Neuronal stem cell (in vitro differentiated cells): ENCODE measurements at regions not wholly inside any gene's neighbourhood (a gene's known extent, or its start where the extent isn't known, plus 50 kb on each side); places are given as distances from the start of the nearest gene placed in this dataset.
A peak's percentile ranks its signal among the peaks of the same experiment; 100 is the strongest.

Experiments used
- DNase-seq: peaks from one replicate; pipeline ENCODE4 v3.0.0-alpha.2; 2013; ENCODE audit warnings: low spot score
- H2AFZ ChIP-seq: one replicate; pipeline ENCODE4 v1.6.1; 2013; ENCODE audit warnings: mild to moderate bottlenecking, low read length, inconsistent platforms
- H2AK5ac ChIP-seq: 2 replicates; pipeline ENCODE4 v1.6.1; 2013; ENCODE audit warnings: low read depth, mild to moderate bottlenecking, inconsistent platforms, low read length, moderate library complexity, mixed read lengths
- H2BK120ac ChIP-seq: 2 replicates; pipeline ENCODE4 v1.6.1; 2013; ENCODE audit warnings: low read depth, mild to moderate bottlenecking, inconsistent platforms, low read length, moderate library complexity, mixed read lengths
- H2BK12ac ChIP-seq: one replicate; pipeline ENCODE4 v1.6.1; 2013; ENCODE audit warnings: low read length, inconsistent platforms
- H2BK15ac ChIP-seq: 2 replicates; pipeline ENCODE4 v1.6.1; 2013; ENCODE audit warnings: mild to moderate bottlenecking, low read length, inconsistent platforms, mixed read lengths
- H2BK5ac ChIP-seq: one replicate; pipeline ENCODE4 v1.6.1; 2013; ENCODE audit warnings: inconsistent platforms, mild to moderate bottlenecking, low read length, moderate library complexity
- H3K14ac ChIP-seq: one replicate; pipeline ENCODE4 v1.6.1; 2013; ENCODE audit warnings: low read length, inconsistent platforms
- H3K18ac ChIP-seq: 2 replicates; pipeline ENCODE4 v1.6.1; 2013; ENCODE audit warnings: low read length, inconsistent platforms
- H3K23ac ChIP-seq: 2 replicates; pipeline ENCODE4 v1.6.1; 2013; ENCODE audit warnings: low read depth, mild to moderate bottlenecking, mixed read lengths, low read length, inconsistent platforms; ENCODE audit not compliant: poor library complexity
- H3K27ac ChIP-seq: replicated peaks from 3 replicates; pipeline ENCODE4 v1.5.1; 2013; ENCODE audit warnings: low read length, inconsistent platforms
- H3K27me3 ChIP-seq, 3 experiments: 2 replicates each; pipeline ENCODE4 v1.6.1; 2013; ENCODE audit warnings: low read length in 3 of 3, mild to moderate bottlenecking in 2 of 3, inconsistent platforms in 1 of 3, low read depth in 1 of 3, mixed read lengths in 1 of 3, moderate library complexity in 1 of 3; ENCODE audit not compliant: control insufficient read depth in 3 of 3, insufficient read depth in 3 of 3
- H3K36me3 ChIP-seq, 2 donors: replicated peaks in 1 of 2; 2 replicates each; pipeline ENCODE4 v1.6.1; 2013; ENCODE audit warnings: low read length in 2 of 2; ENCODE audit not compliant: control insufficient read depth in 2 of 2, insufficient read depth in 2 of 2
- H3K4ac ChIP-seq: 2 replicates; pipeline ENCODE4 v1.6.1; 2013; ENCODE audit warnings: inconsistent platforms, mild to moderate bottlenecking, low read length, moderate library complexity
- H3K4me1 ChIP-seq, 2 donors: 1 replicate in 1 of 2; 2 replicates in 1 of 2; pipeline ENCODE4 v1.6.1; 2013; ENCODE audit warnings: low read length in 2 of 2, low read depth in 1 of 2; ENCODE audit not compliant: control insufficient read depth in 2 of 2, insufficient read depth in 1 of 2
- H3K4me2 ChIP-seq: one replicate; pipeline ENCODE4 v1.6.1; 2013; ENCODE audit warnings: mild to moderate bottlenecking, low read length, inconsistent platforms; ENCODE audit not compliant: insufficient read depth, poor library complexity, severe bottlenecking
- H3K4me3 ChIP-seq, 2 donors: 2 replicates each; pipeline ENCODE4 v1.5.1; 2013; ENCODE audit warnings: low read length in 2 of 2, mild to moderate bottlenecking in 2 of 2, inconsistent platforms in 1 of 2, moderate library complexity in 1 of 2
- H3K79me1 ChIP-seq: one replicate; pipeline ENCODE4 v1.6.1; 2013; ENCODE audit warnings: low read depth, mild to moderate bottlenecking, inconsistent platforms, low read length, moderate library complexity
- H3K9ac ChIP-seq: one replicate; pipeline ENCODE4 v1.6.1; 2013; ENCODE audit warnings: mild to moderate bottlenecking, low read depth, low read length, inconsistent platforms; ENCODE audit not compliant: poor library complexity
- H3K9me3 ChIP-seq, 2 donors: replicated peaks in 1 of 2; 2 replicates each; pipeline versions ENCODE3 to v1.6.1; 2013; ENCODE audit warnings: low read length in 2 of 2, mild to moderate bottlenecking in 2 of 2, inconsistent platforms in 1 of 2, low read depth in 1 of 2, mixed read lengths in 1 of 2, moderate library complexity in 1 of 2; ENCODE audit not compliant: control insufficient read depth in 2 of 2, insufficient read depth in 1 of 2
- H4K8ac ChIP-seq: one replicate; pipeline ENCODE4 v1.6.1; 2013; ENCODE audit warnings: low read depth, mild to moderate bottlenecking, inconsistent platforms, low read length, moderate library complexity
- H4K91ac ChIP-seq: one replicate; pipeline ENCODE4 v1.6.1; 2013; ENCODE audit warnings: low read length, low read depth, mild to moderate bottlenecking, inconsistent platforms; ENCODE audit not compliant: poor library complexity
- WGBS, 2 donors: extraction: QIAGEN DNeasy Blood & Tissue Kit; methylation state at CpG; one replicate each; pipeline ENCODE4 v1.1.7; 2013; ENCODE audit warnings: missing lambda C conversion rate in 2 of 2, mixed read lengths in 1 of 2; ENCODE audit not compliant: insufficient read length in 2 of 2, insufficient replicate concordance in 1 of 2; ENCODE audit errors: extremely low coverage in 2 of 2; 5-methylcytosine and 5-hydroxymethylcytosine counted together

GRCh38 chr5:60219921-60220320, 326.4 kb upstream of the PDE4D start:
- no peak overlapping the region for H3K4me3 ChIP-seq
- no CpG with 5 or more reads among the region's 1 CpG for WGBS, 2 donors
- H3K27me3 ChIP-seq, result no peaks in the 10 kb centered on the region
- H3K9ac ChIP-seq, result no peak overlapping the region
- no peak overlapping the region for H3K14ac ChIP-seq
- no peak overlapping the region for H3K4ac ChIP-seq
- no peak overlapping the region for H3K4me2 ChIP-seq
- H3K9me3 ChIP-seq, result peaks cover 0 to under 1% of the 10 kb centered on the region in 2 donors
- no peak overlapping the region for H2BK5ac ChIP-seq
- H2AFZ ChIP-seq, result no peak overlapping the region
- no peak overlapping the region for H3K18ac ChIP-seq
- no peak overlapping the region for H2AK5ac ChIP-seq
- no peaks in the 10 kb centered on the region for H3K36me3 ChIP-seq
- H3K23ac ChIP-seq, result no peak overlapping the region
- no peaks in the 10 kb centered on the region for H3K4me1 ChIP-seq
- H4K8ac ChIP-seq, result no peak overlapping the region
- H2BK12ac ChIP-seq, result no peak overlapping the region
- DNase-seq, result no peak
- no peak overlapping the region for H2BK120ac ChIP-seq
- H2BK15ac ChIP-seq, result no peak overlapping the region
- H4K91ac ChIP-seq, result no peak overlapping the region
- no peaks in the 10 kb centered on the region for H3K79me1 ChIP-seq
- H3K27ac ChIP-seq, result no peak overlapping the region

- Histone ChIP-seq H2AFZ (no peak overlapping the region), H3K18ac (peak overlapping the region; percentile 80), H2BK12ac (no peak overlapping the region), H3K4ac (no peak overlapping the region), H3K9ac (no peak overlapping the region), H3K36me3 (no peaks in the 10 kb centered on the region), H3K4me1 (no peaks in the 10 kb centered on the region), H3K79me1 (no peaks in the 10 kb centered on the region), H4K91ac (no peak overlapping the region), H3K9me3 (no peaks in the 10 kb centered on the region), H2BK5ac (no peak overlapping the region), H3K27me3 (peaks cover 0 to 4% (median 0%) of the 10 kb centered on the region in 3 experiments), H3K14ac (no peak overlapping the region), H3K4me3 (no peak overlapping the region), H3K4me2 (no peak overlapping the region), H3K23ac (no peak overlapping the region), H3K27ac (no peak overlapping the region), H2AK5ac (no peak overlapping the region), H2BK15ac (peak overlapping the region; percentile 81), H4K8ac (no peak overlapping the region), H2BK120ac (no peak overlapping the region)
- no peak for DNase-seq
- no CpG with 5 or more reads among the region's 17 CpGs for whole genome bisulfite sequencing, 2 donors
These were observed 317.3 kb upstream of the PDE4D start for GRCh38 chr5:60210810-60211209.

GRCh38 chr5:60209146-60209840, 315.8 kb upstream of the PDE4D start:
- H3K18ac ChIP-seq, result no peak overlapping the region
- no peaks in the 10 kb centered on the region for H3K36me3 ChIP-seq
- no peak overlapping the region for H3K4ac ChIP-seq
- no peak overlapping the region for H2AFZ ChIP-seq
- H2BK12ac ChIP-seq, result no peak overlapping the region
- H2BK15ac ChIP-seq, result no peak overlapping the region
- H4K8ac ChIP-seq, result no peak overlapping the region
- H2BK5ac ChIP-seq, result no peak overlapping the region
- no peak overlapping the region for H3K9ac ChIP-seq
- DNase-seq, result no peak
- no peak overlapping the region for H3K27ac ChIP-seq
- no CpG with 5 or more reads among the region's 5 CpGs for WGBS, 2 donors
- no peak overlapping the region for H3K4me2 ChIP-seq
- H4K91ac ChIP-seq, result no peak overlapping the region
- H3K27me3 ChIP-seq, result peaks cover 0 to 4% (median 0%) of the 10 kb centered on the region in 3 experiments
- H3K9me3 ChIP-seq, result no peaks in the 10 kb centered on the region
- no peaks in the 10 kb centered on the region for H3K79me1 ChIP-seq
- no peak overlapping the region for H3K23ac ChIP-seq
- no peak overlapping the region for H2AK5ac ChIP-seq
- no peak overlapping the region for H2BK120ac ChIP-seq
- H3K4me3 ChIP-seq, result no peak overlapping the region
- H3K4me1 ChIP-seq, result no peaks in the 10 kb centered on the region
- H3K14ac ChIP-seq, result no peak overlapping the region

GRCh38 chr5:60208716-60209115, 315.2 kb upstream of the PDE4D start:
- no peak overlapping the region for H2AK5ac ChIP-seq
- no peaks in the 10 kb centered on the region for H3K79me1 ChIP-seq
- no peak overlapping the region for H3K4ac ChIP-seq
- H2BK5ac ChIP-seq, result no peak overlapping the region
- H3K4me2 ChIP-seq, result no peak overlapping the region
- no peak overlapping the region for H3K4me3 ChIP-seq
- H3K36me3 ChIP-seq, result no peaks in the 10 kb centered on the region
- H2BK15ac ChIP-seq, result no peak overlapping the region
- no peak overlapping the region for H3K23ac ChIP-seq
- no CpG with 5 or more reads among the region's 3 CpGs for WGBS, 2 donors
- no peaks in the 10 kb centered on the region for H3K9me3 ChIP-seq
- no peak for DNase-seq
- H2AFZ ChIP-seq, result no peak overlapping the region
- no peaks in the 10 kb centered on the region for H3K4me1 ChIP-seq
- no peak overlapping the region for H3K9ac ChIP-seq
- H3K27ac ChIP-seq, result no peak overlapping the region
- no peak overlapping the region for H2BK12ac ChIP-seq
- H4K91ac ChIP-seq, result no peak overlapping the region
- H3K14ac ChIP-seq, result no peak overlapping the region
- H3K27me3 ChIP-seq, result peaks cover 0 to 4% (median 0%) of the 10 kb centered on the region in 3 experiments
- H3K18ac ChIP-seq, result no peak overlapping the region
- H2BK120ac ChIP-seq, result no peak overlapping the region
- H4K8ac ChIP-seq, result no peak overlapping the region
